ENCODE measurements at regions not wholly inside any gene's neighbourhood (a gene's known extent, or its start where the extent isn't known, plus 50 kb on each side); places are given as distances from the start of the nearest gene placed in this dataset.

DNA sequence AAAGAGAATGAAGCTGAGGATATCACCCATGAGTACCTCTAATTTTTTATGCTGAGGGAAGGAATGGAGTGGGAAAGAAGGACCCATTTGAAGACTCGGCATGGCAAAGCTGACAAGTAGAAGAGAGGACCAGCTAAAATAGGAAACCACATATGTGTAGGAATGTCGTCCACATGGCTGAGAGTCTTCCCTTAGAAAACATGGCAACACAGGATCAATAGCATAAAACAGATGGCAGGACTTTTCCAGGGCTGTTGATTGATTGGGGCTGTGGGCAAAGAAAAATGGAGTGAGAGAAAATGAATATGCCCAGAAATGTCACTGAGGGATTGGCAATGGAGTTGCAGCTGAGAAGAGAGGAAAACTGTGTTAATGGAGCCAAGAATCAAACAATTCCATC is 76.2 kb upstream of the PRICKLE2 start:
- Histone ChIP-seq H3K9me3 (peaks cover 11% of the 10 kb centered on the region), H3K27ac (no peak overlapping the region), H3K4me3 (no peak overlapping the region), H3K4me2 (no peak overlapping the region), H3K4me1 (no peaks in the 10 kb centered on the region)
- TF ChIP-seq HOXB13 (CRISPR knock-in tag; IDR thresholded peaks at IDR 0.05; ENCODE audit: low read depth), result no peak
- TF ChIP-seq MAZ (IDR thresholded peaks at IDR 0.05; ENCODE audit: borderline replicate concordance, low read depth, low read length), result no peak
- TF ChIP-seq RAD21 (conservative IDR thresholded peaks at IDR 0.05 in 1 of 2, IDR thresholded peaks at IDR 0.05 in 1 of 2), result no peak
- no peak for TF ChIP-seq RFX5 (IDR thresholded peaks at IDR 0.05)
- WGBS (ENCODE audit: missing lambda C conversion rate), result 79% methylated on average over 2 of the region's 2 CpGs
- no peak for ATAC-seq
- DNase-seq (ENCODE audit: low read depth in 1 of 2, low spot score in 1 of 2), result no peak
- CTCF ChIA-PET, result interaction anchor here (0.6 kb wide), 2 partner anchors 8 to 271 kb away, joined by 3 to 4 read pairs; no protein-coding TSS in a partner anchor
- POLR2A ChIA-PET, result no interaction called here
- FAIRE-seq, result no peak

DNA sequence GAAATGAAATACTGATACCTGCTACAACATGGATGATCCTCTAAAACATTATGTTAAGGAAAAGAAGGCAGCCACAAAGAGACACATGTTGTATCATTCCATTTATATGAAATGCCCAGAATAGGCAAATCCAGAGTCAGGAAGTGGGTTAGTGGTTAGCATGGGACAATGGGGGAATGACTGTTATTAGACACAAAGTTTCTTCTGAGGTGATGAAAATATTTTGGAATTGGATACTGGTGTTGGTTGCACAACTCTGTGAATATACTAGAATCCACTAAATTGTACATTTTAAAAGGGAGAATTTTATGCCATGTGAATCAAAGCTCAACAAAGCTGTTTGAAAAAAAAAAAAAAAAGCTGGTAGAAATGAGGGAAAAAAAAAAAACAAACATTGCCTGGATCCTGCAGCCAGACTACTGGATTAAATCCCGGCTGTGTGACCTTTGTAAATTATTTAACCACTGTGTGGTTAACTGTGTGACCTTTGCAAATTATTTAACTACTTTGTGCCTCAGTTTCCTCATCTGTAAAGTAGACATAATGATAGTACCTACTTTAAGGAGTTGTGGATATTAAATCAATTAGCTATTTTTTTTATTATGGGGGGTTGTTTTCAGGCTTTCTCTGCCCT is 75.6 kb upstream of the PRICKLE2 start:
- TF ChIP-seq CHD4 (IDR thresholded peaks at IDR 0.05; ENCODE audit: borderline replicate concordance), result no peak
- no peak for TF ChIP-seq ZNF302 (CRISPR knock-in tag; IDR thresholded peaks at IDR 0.05)
- TF ChIP-seq CBX8 (IDR thresholded peaks at IDR 0.05), result no peak
- no peak for TF ChIP-seq NPAS2 (CRISPR knock-in tag; IDR thresholded peaks at IDR 0.05; ENCODE audit: borderline replicate concordance)
- no peak for TF ChIP-seq BHLHE40 (IDR thresholded peaks at IDR 0.05; ENCODE audit: low read depth, low read length)
- TF ChIP-seq, protein P1, sequence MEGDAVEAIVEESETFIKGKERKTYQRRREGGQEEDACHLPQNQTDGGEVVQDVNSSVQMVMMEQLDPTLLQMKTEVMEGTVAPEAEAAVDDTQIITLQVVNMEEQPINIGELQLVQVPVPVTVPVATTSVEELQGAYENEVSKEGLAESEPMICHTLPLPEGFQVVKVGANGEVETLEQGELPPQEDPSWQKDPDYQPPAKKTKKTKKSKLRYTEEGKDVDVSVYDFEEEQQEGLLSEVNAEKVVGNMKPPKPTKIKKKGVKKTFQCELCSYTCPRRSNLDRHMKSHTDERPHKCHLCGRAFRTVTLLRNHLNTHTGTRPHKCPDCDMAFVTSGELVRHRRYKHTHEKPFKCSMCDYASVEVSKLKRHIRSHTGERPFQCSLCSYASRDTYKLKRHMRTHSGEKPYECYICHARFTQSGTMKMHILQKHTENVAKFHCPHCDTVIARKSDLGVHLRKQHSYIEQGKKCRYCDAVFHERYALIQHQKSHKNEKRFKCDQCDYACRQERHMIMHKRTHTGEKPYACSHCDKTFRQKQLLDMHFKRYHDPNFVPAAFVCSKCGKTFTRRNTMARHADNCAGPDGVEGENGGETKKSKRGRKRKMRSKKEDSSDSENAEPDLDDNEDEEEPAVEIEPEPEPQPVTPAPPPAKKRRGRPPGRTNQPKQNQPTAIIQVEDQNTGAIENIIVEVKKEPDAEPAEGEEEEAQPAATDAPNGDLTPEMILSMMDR (IDR thresholded peaks at IDR 0.05), result no peak
- TF ChIP-seq SMC3 (IDR thresholded peaks at IDR 0.05), result no peak
- TF ChIP-seq, protein P2, sequence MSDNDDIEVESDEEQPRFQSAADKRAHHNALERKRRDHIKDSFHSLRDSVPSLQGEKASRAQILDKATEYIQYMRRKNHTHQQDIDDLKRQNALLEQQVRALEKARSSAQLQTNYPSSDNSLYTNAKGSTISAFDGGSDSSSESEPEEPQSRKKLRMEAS (IDR thresholded peaks at IDR 0.05), result no peak
- no peak for TF ChIP-seq RCOR1 (IDR thresholded peaks at IDR 0.05; ENCODE audit: low read depth, low read length)
- TF ChIP-seq EHMT2 (IDR thresholded peaks at IDR 0.05; ENCODE audit: low read depth), result no peak
- TF ChIP-seq NR3C1 (IDR thresholded peaks at IDR 0.05), result no peak
- no peak for TF ChIP-seq MAFK (IDR thresholded peaks at IDR 0.05; ENCODE audit: partially characterized antibody)
- TF ChIP-seq GATA3 (IDR thresholded peaks at IDR 0.05; ENCODE audit: borderline replicate concordance), result no peak
- TF ChIP-seq KDM1A (IDR thresholded peaks at IDR 0.05; ENCODE audit: low read depth), result no peak
- TF ChIP-seq RAD21 (conservative IDR thresholded peaks at IDR 0.05 in 1 of 2, IDR thresholded peaks at IDR 0.05 in 1 of 2), result no peak
- no peak for TF ChIP-seq FOXS1 (CRISPR knock-in tag; IDR thresholded peaks at IDR 0.05)
- TF ChIP-seq, protein P3, sequence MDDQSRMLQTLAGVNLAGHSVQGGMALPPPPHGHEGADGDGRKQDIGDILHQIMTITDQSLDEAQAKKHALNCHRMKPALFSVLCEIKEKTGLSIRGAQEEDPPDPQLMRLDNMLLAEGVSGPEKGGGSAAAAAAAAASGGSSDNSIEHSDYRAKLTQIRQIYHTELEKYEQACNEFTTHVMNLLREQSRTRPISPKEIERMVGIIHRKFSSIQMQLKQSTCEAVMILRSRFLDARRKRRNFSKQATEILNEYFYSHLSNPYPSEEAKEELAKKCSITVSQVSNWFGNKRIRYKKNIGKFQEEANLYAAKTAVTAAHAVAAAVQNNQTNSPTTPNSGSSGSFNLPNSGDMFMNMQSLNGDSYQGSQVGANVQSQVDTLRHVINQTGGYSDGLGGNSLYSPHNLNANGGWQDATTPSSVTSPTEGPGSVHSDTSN (IDR thresholded peaks at IDR 0.05), result no peak
- TF ChIP-seq, protein P4, sequence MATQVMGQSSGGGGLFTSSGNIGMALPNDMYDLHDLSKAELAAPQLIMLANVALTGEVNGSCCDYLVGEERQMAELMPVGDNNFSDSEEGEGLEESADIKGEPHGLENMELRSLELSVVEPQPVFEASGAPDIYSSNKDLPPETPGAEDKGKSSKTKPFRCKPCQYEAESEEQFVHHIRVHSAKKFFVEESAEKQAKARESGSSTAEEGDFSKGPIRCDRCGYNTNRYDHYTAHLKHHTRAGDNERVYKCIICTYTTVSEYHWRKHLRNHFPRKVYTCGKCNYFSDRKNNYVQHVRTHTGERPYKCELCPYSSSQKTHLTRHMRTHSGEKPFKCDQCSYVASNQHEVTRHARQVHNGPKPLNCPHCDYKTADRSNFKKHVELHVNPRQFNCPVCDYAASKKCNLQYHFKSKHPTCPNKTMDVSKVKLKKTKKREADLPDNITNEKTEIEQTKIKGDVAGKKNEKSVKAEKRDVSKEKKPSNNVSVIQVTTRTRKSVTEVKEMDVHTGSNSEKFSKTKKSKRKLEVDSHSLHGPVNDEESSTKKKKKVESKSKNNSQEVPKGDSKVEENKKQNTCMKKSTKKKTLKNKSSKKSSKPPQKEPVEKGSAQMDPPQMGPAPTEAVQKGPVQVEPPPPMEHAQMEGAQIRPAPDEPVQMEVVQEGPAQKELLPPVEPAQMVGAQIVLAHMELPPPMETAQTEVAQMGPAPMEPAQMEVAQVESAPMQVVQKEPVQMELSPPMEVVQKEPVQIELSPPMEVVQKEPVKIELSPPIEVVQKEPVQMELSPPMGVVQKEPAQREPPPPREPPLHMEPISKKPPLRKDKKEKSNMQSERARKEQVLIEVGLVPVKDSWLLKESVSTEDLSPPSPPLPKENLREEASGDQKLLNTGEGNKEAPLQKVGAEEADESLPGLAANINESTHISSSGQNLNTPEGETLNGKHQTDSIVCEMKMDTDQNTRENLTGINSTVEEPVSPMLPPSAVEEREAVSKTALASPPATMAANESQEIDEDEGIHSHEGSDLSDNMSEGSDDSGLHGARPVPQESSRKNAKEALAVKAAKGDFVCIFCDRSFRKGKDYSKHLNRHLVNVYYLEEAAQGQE (IDR thresholded peaks at IDR 0.05), result no peak
- no peak for TF ChIP-seq HEYL (CRISPR knock-in tag; IDR thresholded peaks at IDR 0.05)
- TF ChIP-seq, protein P5, sequence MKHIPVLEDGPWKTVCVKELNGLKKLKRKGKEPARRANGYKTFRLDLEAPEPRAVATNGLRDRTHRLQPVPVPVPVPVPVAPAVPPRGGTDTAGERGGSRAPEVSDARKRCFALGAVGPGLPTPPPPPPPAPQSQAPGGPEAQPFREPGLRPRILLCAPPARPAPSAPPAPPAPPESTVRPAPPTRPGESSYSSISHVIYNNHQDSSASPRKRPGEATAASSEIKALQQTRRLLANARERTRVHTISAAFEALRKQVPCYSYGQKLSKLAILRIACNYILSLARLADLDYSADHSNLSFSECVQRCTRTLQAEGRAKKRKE (CRISPR knock-in tag; IDR thresholded peaks at IDR 0.05; ENCODE audit: low read depth), result no peak
- no peak for FAIRE-seq
- no peak overlapping the region for H3K4me2 ChIP-seq
- no peak for DNase-seq (ENCODE audit: low read depth in 1 of 2, low spot score in 1 of 2)
- CTCF ChIA-PET, result interaction anchor here (0.6 kb wide), 2 partner anchors 9 to 270 kb away, joined by 3 to 4 read pairs; no protein-coding TSS in a partner anchor
- peaks cover 11% of the 10 kb centered on the region for H3K9me3 ChIP-seq
- no peak overlapping the region for H3K4me3 ChIP-seq
- no peak for ATAC-seq
- H3K27ac ChIP-seq, result no peak overlapping the region
- WGBS (ENCODE audit: missing lambda C conversion rate), result 12% methylated on average over 1 of the region's 1 CpG
- H3K4me1 ChIP-seq, result no peaks in the 10 kb centered on the region
- POLR2A ChIA-PET, result no interaction called here
